ENCODE measurements at regions not wholly inside any gene's neighbourhood (a gene's known extent, or its start where the extent isn't known, plus 50 kb on each side); places are given as distances from the start of the nearest gene placed in this dataset.

DNA sequence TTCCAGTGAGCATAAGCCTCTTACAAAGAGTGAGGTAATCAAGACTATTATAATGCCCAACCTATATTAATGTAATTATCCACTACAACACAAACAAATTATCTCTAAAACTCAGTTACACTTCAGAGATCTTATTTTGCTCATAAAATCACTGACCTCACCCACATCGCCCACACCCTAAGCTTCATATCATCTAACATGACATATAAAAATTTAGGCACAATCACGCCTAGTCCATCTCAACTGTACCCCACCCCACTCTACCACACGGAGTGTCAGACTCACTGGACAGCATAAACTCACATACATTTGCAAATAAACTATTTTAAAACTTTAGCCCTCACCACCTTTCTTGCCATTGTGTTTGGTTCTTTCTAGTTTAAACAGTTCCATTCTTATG lies 252.4 kb downstream of the PCDH7 start:
- TF ChIP-seq TCF7L2 (IDR thresholded peaks at IDR 0.05; ENCODE audit: low read depth, low read length) (no peak), POLR2AphosphoS5 (IDR thresholded peaks at IDR 0.05; ENCODE audit: low read depth, low read length) (no peak)
- TF ChIP-seq, protein P1, sequence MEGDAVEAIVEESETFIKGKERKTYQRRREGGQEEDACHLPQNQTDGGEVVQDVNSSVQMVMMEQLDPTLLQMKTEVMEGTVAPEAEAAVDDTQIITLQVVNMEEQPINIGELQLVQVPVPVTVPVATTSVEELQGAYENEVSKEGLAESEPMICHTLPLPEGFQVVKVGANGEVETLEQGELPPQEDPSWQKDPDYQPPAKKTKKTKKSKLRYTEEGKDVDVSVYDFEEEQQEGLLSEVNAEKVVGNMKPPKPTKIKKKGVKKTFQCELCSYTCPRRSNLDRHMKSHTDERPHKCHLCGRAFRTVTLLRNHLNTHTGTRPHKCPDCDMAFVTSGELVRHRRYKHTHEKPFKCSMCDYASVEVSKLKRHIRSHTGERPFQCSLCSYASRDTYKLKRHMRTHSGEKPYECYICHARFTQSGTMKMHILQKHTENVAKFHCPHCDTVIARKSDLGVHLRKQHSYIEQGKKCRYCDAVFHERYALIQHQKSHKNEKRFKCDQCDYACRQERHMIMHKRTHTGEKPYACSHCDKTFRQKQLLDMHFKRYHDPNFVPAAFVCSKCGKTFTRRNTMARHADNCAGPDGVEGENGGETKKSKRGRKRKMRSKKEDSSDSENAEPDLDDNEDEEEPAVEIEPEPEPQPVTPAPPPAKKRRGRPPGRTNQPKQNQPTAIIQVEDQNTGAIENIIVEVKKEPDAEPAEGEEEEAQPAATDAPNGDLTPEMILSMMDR (IDR thresholded peaks at IDR 0.05), result no peak

All from Panc1 (cell line).